HUES64 (cell line): ENCODE measurements at regions not wholly inside any gene's neighbourhood (a gene's known extent, or its start where the extent isn't known, plus 50 kb on each side); places are given as distances from the start of the nearest gene placed in this dataset.

Experiments
- H3K27ac ChIP-seq: 2 replicates; pipeline ENCODE4 v1.7.0; 2013; ENCODE audit warnings: low read depth, low read length, inconsistent platforms
- H3K27me3 ChIP-seq: 2 replicates; pipeline ENCODE4 v1.6.1; 2013; ENCODE audit warnings: mild to moderate bottlenecking, low read length; ENCODE audit not compliant: insufficient read depth
- H3K36me3 ChIP-seq: 2 replicates; pipeline ENCODE4 v1.6.1; 2013; ENCODE audit warnings: mild to moderate bottlenecking, low read length; ENCODE audit not compliant: insufficient read depth
- H3K4me1 ChIP-seq: 2 replicates; pipeline ENCODE4 v1.6.1; 2013; ENCODE audit warnings: mild to moderate bottlenecking, low read length, moderate library complexity; ENCODE audit not compliant: insufficient read depth
- H3K4me3 ChIP-seq: 2 replicates; pipeline ENCODE4 v1.5.1; 2013; ENCODE audit warnings: mild to moderate bottlenecking, low read length, moderate library complexity
- H3K9ac ChIP-seq: 2 replicates; pipeline ENCODE4 v1.6.1; 2013; ENCODE audit warnings: mild to moderate bottlenecking, low read depth, low read length
- H3K9me3 ChIP-seq: 2 replicates; pipeline ENCODE4 v1.6.1; 2013; ENCODE audit warnings: low read depth, low read length; ENCODE audit not compliant: insufficient read depth
- WGBS: fragments of 150-250, 120-280 bp; methylation state at CpG from one replicate; pipeline ENCODE4 v1.1.7; 2013; ENCODE audit warnings: missing lambda C conversion rate; 5-methylcytosine and 5-hydroxymethylcytosine counted together

GRCh38 chr12:32030151-32030550 is 70.9 kb downstream of the RESF1 start:
- peaks cover 34% of the 10 kb centered on the region for H3K4me1 ChIP-seq
- no peak overlapping the region for H3K27ac ChIP-seq
- H3K27me3 ChIP-seq = no peaks in the 10 kb centered on the region
- no peaks in the 10 kb centered on the region for H3K36me3 ChIP-seq
- H3K9ac ChIP-seq = no peak overlapping the region
- H3K4me3 ChIP-seq = no peak overlapping the region
- WGBS = 95% methylated on average over 12 of the region's 12 CpGs
- no peaks in the 10 kb centered on the region for H3K9me3 ChIP-seq

GRCh38 chr12:32030676-32031075 is 71.5 kb downstream of the RESF1 start:
- Histone ChIP-seq H3K9ac (no peak overlapping the region), H3K4me1 (peaks cover 31% of the 10 kb centered on the region), H3K9me3 (no peaks in the 10 kb centered on the region), H3K27ac (no peak overlapping the region), H3K27me3 (no peaks in the 10 kb centered on the region), H3K4me3 (no peak overlapping the region), H3K36me3 (no peaks in the 10 kb centered on the region)
- WGBS = no CpG with 5 or more reads among the region's 2 CpGs

- no peak overlapping the region for H3K4me3 ChIP-seq
- no peak overlapping the region for H3K27ac ChIP-seq
- no peaks in the 10 kb centered on the region for H3K36me3 ChIP-seq
- H3K27me3 ChIP-seq = no peaks in the 10 kb centered on the region
- WGBS = 82% methylated on average over 3 of the region's 3 CpGs
- H3K9ac ChIP-seq = no peak overlapping the region
- peaks cover 31% of the 10 kb centered on the region for H3K4me1 ChIP-seq
- no peaks in the 10 kb centered on the region for H3K9me3 ChIP-seq
These were observed 71.9 kb downstream of the RESF1 start for GRCh38 chr12:32031109-32031508.

GRCh38 chr12:32032205-32032810 is 73.1 kb downstream of the RESF1 start:
- no peaks in the 10 kb centered on the region for H3K9me3 ChIP-seq
- 0 out of 2 replicates have a peak overlapping the region, but pooled peaks have one; percentile 9 for H3K9ac ChIP-seq
- H3K36me3 ChIP-seq = no peaks in the 10 kb centered on the region
- peaks cover 26% of the 10 kb centered on the region for H3K4me1 ChIP-seq
- 85% methylated on average over 7 of the region's 7 CpGs for WGBS
- H3K27me3 ChIP-seq = no peaks in the 10 kb centered on the region
- H3K27ac ChIP-seq = no peak overlapping the region
- no peak overlapping the region for H3K4me3 ChIP-seq

DNA sequence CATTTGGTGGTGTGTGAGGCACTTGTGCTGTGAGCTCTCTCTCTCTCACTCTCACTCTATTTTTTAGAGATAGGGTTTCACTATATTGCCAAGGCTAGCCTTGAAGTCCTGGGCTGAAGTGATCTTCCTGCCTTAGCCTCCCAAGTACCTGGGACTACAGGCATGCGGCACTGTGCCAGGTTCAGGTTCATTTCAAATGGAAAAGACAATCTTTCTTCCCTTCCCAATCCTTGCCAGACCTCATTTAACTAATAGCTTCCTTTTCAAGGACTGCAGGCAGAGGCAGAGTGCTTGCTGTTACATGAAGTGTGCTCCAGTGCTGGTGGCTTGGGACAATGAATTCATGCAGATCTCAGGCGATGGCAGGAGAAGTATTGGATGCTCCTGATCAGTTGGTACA is 73.2 kb upstream of the BICD1 start:
- WGBS = 88% methylated on average over 2 of the region's 2 CpGs

DNA sequence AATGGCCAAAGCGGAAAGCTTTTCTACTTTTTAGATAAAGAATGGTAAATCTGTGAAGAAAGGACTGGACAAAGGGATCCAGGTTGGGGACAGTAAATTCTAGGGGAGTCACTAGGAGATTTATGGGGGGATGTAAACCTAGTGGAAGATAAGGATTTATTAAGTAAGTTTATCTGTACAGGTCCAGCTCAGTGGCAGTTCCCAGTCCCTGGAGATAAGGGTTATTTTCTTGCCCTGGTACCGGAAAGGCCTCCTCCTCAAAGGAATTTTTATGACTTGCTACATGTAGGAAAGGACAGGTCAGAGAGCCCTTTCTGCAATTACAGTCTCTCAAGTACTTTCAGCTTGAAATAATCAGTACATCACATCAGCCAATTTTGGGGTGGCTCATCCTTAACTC is 72.6 kb upstream of the BICD1 start:
- Histone ChIP-seq H3K27ac (no peak overlapping the region), H3K27me3 (no peaks in the 10 kb centered on the region; the same call in 1 of the 2 replicates), H3K4me1 (peaks cover 18% of the 10 kb centered on the region; the same call in 1 of the 2 replicates), H3K9ac (no peak overlapping the region), H3K4me3 (no peak overlapping the region), H3K36me3 (no peaks in the 10 kb centered on the region), H3K9me3 (no peaks in the 10 kb centered on the region)
- 90% methylated on average over 2 of the region's 2 CpGs for WGBS

More for the DNA sequence above, 73.2 kb upstream of the BICD1 start:
- H3K36me3 ChIP-seq = no peaks in the 10 kb centered on the region
- H3K9me3 ChIP-seq = no peaks in the 10 kb centered on the region
- H3K9ac ChIP-seq = no peak overlapping the region
- H3K4me3 ChIP-seq = no peak overlapping the region
- peaks cover 17% of the 10 kb centered on the region; the same call in 1 of the 2 replicates for H3K4me1 ChIP-seq
- no peaks in the 10 kb centered on the region for H3K27me3 ChIP-seq
- H3K27ac ChIP-seq = no peak overlapping the region

DNA sequence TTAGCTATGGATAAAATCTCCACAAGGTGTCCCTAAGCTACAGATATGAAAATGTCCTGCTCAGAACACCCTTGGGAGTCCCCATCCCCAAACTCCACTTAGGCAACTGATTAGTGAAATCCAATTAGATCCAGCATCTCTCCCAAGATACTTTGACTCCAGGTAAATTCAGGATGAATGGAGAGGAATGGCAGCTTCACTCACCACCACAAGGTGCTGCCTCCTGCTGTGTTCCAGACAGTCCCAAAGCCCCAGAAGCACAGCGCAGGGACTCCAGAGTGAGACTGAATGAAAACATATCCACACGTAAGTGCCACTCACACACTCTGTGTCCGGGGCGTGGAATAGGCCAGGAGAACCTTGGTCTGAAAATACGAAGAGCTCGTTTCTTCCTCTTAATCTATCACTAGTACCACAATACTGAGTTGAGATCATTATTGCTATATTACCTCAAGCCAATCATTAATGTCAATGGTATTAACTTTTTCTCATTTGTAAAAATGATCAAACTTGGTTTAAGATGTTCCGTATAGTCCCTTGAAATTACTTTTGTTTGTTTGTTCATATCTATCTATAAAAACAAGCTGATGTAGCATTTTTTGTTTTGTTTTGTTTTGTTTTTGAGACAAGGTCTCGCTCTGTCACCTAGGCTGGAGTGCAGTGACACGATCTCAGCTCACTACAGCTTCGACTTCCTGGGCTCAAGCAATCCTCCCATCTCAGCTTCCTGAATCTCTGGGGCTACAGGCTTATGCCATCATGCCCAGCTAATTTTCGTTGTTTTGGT is 70.0 kb upstream of the BICD1 start:
- no peak overlapping the region for H3K27ac ChIP-seq
- WGBS = 94% methylated on average over 10 of the region's 11 CpGs
- H3K4me1 ChIP-seq = peaks cover 26% of the 10 kb centered on the region
- no peak overlapping the region for H3K9ac ChIP-seq
- no peaks in the 10 kb centered on the region for H3K36me3 ChIP-seq
- no peaks in the 10 kb centered on the region; the same call in 1 of the 2 replicates for H3K27me3 ChIP-seq
- no peak overlapping the region for H3K4me3 ChIP-seq
- H3K9me3 ChIP-seq = no peaks in the 10 kb centered on the region

DNA sequence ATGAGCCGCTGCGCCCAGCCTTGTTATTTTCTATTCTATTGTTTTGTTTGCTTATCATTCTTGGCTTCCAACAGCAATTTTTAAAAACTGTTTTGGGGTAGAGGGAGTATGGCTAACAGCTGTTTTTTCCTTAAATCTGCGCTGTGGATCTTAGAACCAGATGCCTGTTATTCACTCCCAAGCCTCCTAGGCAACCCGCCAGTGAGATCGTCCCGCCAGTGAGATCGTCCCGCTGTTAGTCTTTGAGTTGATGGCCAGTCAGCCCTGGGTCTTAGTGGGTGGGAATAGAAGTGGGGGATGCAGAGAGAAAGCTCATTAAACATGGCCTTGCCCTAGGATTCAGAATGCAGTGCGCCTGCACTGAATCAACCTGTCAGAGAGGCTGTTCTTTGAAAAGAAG is 67.3 kb upstream of the BICD1 start:
- 30% methylated on average over 7 of the region's 9 CpGs for WGBS
- H3K36me3 ChIP-seq = no peaks in the 10 kb centered on the region
- peaks cover 18% of the 10 kb centered on the region for H3K4me1 ChIP-seq
- H3K9me3 ChIP-seq = peaks cover 18% of the 10 kb centered on the region
- no peaks in the 10 kb centered on the region; the same call in 1 of the 2 replicates for H3K27me3 ChIP-seq
- no peak overlapping the region for H3K27ac ChIP-seq
- no peak overlapping the region for H3K4me3 ChIP-seq
- no peak overlapping the region for H3K9ac ChIP-seq

DNA sequence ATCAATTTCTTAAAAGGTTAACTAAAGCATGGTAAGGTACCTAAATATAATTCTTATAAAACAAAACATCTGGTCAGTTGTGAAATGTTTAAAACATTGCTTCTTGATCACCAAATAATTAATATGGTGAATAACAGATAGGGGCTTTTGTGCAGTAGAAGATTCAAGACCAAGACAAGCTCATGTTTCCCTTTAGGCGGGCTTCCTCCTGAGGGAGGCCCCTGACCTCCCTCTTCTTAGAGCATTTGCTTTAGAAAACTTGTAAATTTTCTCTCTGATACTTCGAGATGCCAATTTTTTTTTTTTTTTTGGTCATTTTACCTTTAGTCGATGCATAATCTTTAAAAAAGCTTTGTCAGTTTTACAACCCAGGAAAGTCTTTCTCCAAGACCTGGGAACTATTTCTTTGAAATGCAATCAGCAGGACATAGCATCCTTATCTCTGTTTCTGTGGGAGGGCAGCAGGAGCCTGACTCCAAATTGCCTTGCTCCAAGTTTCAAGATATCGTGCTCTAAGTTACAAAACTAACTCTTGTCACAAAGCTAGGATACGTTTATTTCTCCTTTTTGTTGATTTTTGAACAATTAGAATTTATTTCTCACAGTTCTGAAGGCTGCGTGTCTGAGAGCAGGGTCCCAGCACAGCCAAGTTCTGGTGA is 66.6 kb upstream of the BICD1 start:
- Histone ChIP-seq H3K9ac (no peak overlapping the region), H3K4me3 (no peak overlapping the region), H3K27ac (no peak overlapping the region), H3K9me3 (peaks cover 23% of the 10 kb centered on the region), H3K27me3 (no peaks in the 10 kb centered on the region; the same call in 1 of the 2 replicates), H3K4me1 (peaks cover 18% of the 10 kb centered on the region), H3K36me3 (no peaks in the 10 kb centered on the region)
- 25% methylated on average over 6 of the region's 6 CpGs for WGBS

GRCh38 chr12:32043928-32044549 is 62.6 kb upstream of the BICD1 start:
- no peak overlapping the region for H3K4me3 ChIP-seq
- H3K27me3 ChIP-seq = no peaks in the 10 kb centered on the region; the same call in 1 of the 2 replicates
- no peak overlapping the region for H3K9ac ChIP-seq
- peaks cover 29% of the 10 kb centered on the region for H3K9me3 ChIP-seq
- peaks cover 17% of the 10 kb centered on the region for H3K4me1 ChIP-seq
- no peaks in the 10 kb centered on the region for H3K36me3 ChIP-seq
- 82% methylated on average over 9 of the region's 9 CpGs for WGBS
- H3K27ac ChIP-seq = no peak overlapping the region
